Fibroblast of the aortic adventitia (primary cell): ENCODE measurements at regions not wholly inside any gene's neighbourhood (a gene's known extent, or its start where the extent isn't known, plus 50 kb on each side); places are given as distances from the start of the nearest gene placed in this dataset.

Source experiments
- DNase-seq: peaks from one replicate; pipeline ENCODE4 v3.0.0-alpha.2; 2010; ENCODE audit warnings: low read depth
- H3K4me3 ChIP-seq: 2 replicates; pipeline ENCODE4 v1.5.1; 2011; ENCODE audit warnings: low read depth, mild to moderate bottlenecking, control low read depth, low read length, moderate library complexity
- CTCF ChIP-seq: IDR thresholded peaks from 2 replicates; pipeline ENCODE4 v1.5.1; 2011; ENCODE audit warnings: mild to moderate bottlenecking, low read length, control low read depth, inconsistent platforms; ENCODE audit not compliant: insufficient read depth

GRCh38 chr4:125498981-125499380, 184.2 kb downstream of the FAT4 start:
- TF ChIP-seq CTCF, result no peak
- no peak overlapping the region for H3K4me3 ChIP-seq
- no peak for DNase-seq

DNA sequence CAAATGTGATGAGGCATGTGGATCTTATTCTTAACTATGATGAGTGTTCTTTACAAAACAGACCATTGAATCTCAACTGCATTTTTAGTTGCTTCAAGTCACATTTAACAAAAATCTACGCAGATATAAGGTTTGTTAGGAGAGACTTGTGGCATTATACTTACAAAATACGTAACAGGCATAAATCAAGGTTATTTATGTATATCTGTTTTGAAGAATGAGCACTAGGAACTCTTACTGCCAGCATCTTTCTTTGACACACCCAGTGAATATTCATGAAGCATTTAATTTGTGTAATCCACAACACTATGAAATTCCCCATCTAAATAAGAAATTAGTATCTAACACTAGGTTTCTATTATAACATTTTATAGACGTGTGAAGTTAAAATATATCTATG, 186.3 kb downstream of the FAT4 start:
- no peak for DNase-seq
- H3K4me3 ChIP-seq, result no peak overlapping the region
- TF ChIP-seq CTCF, result no peak

DNA sequence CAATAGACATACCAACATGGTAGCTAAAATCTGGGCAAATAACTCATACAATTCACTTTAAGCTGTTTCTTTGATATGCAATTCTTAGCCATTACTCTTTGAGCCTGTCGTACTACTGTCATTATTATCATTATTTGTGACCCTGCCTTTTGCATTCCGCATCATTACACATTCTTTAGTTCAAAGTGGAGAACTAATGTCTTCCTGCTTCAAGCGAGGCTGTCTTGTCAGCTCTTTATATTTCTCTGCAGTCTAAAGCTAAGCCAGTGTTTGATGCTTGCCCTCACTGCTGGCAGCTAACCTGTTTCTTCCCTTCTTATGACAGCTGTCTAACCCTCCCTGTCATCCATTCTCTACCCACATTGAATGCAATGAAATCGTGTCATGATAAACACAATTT, 186.8 kb downstream of the FAT4 start:
- H3K4me3 ChIP-seq, result no peak overlapping the region
- DNase-seq, result no peak
- TF ChIP-seq CTCF, result no peak

DNA sequence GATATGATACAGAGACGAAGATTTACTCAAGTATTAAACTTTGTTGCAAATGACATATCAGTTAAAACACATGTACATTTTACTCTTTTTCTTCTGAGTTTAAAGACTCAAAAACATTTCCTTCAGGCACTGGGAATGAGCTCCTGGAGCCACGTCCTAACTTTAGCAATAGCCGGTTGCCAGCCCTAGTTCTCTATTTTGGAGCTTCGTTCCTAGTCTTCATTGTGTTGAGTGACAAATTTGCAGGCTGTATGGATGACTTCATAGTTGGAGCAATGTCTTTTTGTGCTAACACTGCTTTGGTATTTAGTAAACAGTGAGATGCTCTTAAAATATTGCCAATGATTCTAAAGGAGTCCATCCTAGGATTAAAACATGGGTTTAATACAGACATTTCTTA, 190.9 kb downstream of the FAT4 start:
- no peak for DNase-seq
- TF ChIP-seq CTCF, result no peak
- no peak overlapping the region for H3K4me3 ChIP-seq

GRCh38 chr4:125507141-125507540, 192.4 kb downstream of the FAT4 start:
- DNase-seq, result no peak

DNA sequence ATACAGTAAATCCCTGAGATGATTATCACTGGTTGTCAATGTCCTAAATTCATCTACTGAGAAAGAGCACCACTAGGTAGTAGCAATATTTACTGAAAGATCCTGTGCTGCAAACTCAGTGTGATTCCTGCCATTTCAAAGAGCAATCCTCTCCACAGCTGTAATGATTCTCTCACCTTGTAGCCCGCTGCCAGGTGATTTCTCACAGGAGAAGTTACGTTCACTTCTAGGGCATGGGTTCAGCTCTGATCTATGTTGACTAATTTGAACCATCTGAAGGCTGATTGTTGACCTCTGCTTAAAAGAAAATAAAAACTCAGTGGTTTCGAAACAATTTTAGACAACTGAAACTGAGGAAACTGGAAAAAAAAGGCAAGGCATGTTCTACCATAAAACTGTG, 197.0 kb downstream of the FAT4 start:
- H3K4me3 ChIP-seq, result no peak overlapping the region
- no peak for DNase-seq
- TF ChIP-seq CTCF, result no peak

More at GRCh38 chr4:125507141-125507540, 192.4 kb downstream of the FAT4 start:
- no peak for TF ChIP-seq CTCF
- no peak overlapping the region for H3K4me3 ChIP-seq

DNA sequence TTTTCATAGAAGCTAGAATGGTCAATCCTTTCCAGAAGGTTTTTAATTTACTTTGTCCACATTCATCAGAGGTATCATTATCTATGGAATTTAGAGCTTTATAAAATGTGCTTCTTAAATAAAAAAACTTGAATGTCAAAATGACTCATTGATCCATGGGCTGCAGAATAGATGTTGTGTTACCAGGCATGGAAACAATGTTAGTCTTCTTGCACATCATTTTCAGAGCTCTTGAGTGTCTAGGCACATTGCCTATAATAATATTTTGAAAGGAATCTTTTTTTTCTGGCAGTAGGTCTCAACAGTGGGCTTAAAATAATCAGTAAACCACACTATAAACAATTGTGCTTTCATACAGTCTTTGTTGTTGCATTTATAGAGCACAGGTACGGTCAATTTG, 200.3 kb downstream of the FAT4 start:
- peak; percentile 23 for DNase-seq
- H3K4me3 ChIP-seq, result no peak overlapping the region
- no peak for TF ChIP-seq CTCF
